Omental fat pad (tissue), 3 donors: ENCODE measurements at regions not wholly inside any gene's neighbourhood (a gene's known extent, or its start where the extent isn't known, plus 50 kb on each side); places are given as distances from the start of the nearest gene placed in this dataset.

Experiments
- ATAC-seq: fragments of 150-250 bp; one replicate; pipeline ENCODE4 v1.9.1; 2016; ENCODE audit warnings: mild to moderate bottlenecking, moderate library complexity; ENCODE audit not compliant: low FRiP score
- DNase-seq: peaks from one replicate; pipeline ENCODE4 v3.0.0-alpha.2; 2019; ENCODE audit warnings: low spot score
- TF ChIP-seq, protein P1 (sequence below), 3 donors: fragments of 450-650 bp; IDR thresholded peaks; one replicate each; pipeline ENCODE4 v1.5.1; 2016 to 2017; ENCODE audit warnings: antibody characterized with exemption in 3 of 3, mild to moderate bottlenecking in 3 of 3, moderate library complexity in 2 of 3

DNA sequence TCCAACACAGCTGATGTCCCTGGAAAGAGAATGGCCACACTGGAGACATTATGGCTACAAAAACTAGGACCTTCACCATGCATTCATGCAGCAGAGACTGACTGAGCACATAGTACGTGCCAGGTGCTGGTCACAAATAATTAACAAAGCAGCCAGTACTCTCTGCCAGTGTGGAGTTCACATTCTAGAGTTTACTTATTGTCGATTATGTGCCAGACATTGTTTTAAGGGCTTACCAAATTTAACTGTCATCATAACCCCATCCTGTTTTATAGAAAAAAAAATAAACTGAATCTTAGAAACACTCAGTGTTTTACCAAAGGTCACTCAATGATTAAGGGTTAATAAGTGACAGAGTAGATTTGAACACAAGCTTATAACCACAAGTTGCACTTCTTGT, 143.3 kb downstream of the RRAGC start:
- DNase-seq = no peak
- TF ChIP-seq, protein P1, sequence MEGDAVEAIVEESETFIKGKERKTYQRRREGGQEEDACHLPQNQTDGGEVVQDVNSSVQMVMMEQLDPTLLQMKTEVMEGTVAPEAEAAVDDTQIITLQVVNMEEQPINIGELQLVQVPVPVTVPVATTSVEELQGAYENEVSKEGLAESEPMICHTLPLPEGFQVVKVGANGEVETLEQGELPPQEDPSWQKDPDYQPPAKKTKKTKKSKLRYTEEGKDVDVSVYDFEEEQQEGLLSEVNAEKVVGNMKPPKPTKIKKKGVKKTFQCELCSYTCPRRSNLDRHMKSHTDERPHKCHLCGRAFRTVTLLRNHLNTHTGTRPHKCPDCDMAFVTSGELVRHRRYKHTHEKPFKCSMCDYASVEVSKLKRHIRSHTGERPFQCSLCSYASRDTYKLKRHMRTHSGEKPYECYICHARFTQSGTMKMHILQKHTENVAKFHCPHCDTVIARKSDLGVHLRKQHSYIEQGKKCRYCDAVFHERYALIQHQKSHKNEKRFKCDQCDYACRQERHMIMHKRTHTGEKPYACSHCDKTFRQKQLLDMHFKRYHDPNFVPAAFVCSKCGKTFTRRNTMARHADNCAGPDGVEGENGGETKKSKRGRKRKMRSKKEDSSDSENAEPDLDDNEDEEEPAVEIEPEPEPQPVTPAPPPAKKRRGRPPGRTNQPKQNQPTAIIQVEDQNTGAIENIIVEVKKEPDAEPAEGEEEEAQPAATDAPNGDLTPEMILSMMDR (IDR thresholded peaks at IDR 0.05) = no peak
- ATAC-seq = no peak

DNA sequence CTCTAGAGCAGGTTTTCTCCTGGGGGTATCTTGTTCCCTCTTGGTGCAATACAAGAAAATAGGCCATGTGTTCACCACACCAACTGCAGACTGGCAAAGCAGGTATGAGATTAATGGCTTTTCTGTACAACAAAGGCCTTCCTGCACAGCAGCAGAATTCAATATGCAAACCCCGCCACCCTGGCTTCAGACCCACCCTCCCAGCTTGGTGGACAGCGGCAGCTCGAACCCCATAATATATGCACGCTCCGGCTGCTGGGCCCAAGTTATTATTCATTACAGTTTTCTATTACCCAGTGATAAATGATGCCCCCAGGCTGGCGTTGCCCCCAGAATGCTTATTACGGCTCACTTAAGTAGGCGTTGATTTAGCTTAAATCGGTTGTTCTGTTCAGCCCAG, 144.2 kb downstream of the RRAGC start:
- ATAC-seq (no peak), DNase-seq (no peak)
- TF ChIP-seq, protein P1 (IDR thresholded peaks at IDR 0.05) = no peak

DNA sequence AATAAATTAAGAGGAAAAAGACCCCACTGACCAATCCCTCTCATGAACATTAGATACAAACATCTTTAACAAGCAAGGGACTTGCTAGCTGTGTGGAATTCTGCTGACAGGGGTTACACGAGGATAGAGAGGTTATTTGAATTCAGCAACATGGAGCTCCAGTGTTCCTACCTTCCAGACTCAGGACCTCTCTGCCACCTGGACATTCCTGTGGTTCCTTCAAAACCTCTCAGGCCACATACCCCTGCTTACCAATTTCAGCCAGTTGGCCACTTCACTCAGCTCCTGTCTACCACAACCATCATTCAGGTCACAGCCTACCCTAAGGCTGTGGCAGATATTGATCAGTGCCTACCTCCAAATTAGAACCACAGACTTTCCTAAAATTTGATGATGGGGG, 147.5 kb downstream of the RRAGC start:
- TF ChIP-seq, protein P1 (IDR thresholded peaks at IDR 0.05) = no peak
- ATAC-seq (no peak), DNase-seq (no peak)

DNA sequence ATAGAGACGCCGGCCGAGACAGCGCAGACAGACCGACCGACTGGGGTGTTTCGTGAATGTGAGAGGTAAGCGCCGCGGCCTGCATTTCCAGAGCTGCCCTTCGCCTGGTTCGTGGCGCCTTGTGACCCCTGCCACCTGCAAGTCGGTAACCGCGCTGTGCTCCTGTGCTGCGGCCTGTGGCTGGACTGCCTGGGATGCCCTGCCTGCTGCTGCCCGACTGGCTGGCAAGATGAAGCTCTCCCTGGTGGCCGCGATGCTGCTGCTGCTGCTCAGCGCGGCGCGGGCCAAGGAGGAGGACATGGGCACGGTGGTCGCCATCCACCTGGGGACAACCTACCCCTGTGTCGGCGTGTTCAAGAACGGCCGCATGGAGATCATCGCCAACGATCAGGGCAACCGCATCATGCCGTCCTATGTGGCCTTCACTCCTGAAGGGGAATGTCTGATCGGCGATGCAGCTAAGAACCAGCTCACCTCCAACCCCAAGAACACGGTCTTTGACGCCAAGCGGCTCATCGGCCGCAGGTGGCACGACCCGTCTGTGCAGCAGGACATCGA, 150.8 kb downstream of the RRAGC start:
- ATAC-seq (no peak), DNase-seq (no peak)
- TF ChIP-seq, protein P1 (IDR thresholded peaks at IDR 0.05) = no peak

DNA sequence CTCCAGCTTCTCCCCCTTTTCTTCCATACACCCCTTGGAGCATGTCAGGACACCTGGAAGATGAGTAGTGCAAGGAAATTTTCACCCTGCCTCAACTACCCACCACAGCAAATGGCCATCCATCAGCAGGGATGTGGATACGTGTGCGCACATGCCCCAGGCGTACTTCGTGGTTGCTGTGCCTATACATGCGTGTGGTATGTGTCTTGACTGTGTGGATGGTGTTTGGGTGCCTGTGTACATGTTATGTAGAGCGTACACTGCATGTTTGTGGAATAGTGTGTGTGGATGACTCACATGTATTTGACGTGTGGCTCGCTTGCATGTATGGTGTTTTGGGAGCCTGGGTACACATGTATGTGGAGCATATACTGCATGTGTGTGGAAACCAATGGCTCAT, 158.5 kb downstream of the RRAGC start:
- no peak for DNase-seq
- TF ChIP-seq, protein P1 (IDR thresholded peaks at IDR 0.05) = no peak
- no peak for ATAC-seq

DNA sequence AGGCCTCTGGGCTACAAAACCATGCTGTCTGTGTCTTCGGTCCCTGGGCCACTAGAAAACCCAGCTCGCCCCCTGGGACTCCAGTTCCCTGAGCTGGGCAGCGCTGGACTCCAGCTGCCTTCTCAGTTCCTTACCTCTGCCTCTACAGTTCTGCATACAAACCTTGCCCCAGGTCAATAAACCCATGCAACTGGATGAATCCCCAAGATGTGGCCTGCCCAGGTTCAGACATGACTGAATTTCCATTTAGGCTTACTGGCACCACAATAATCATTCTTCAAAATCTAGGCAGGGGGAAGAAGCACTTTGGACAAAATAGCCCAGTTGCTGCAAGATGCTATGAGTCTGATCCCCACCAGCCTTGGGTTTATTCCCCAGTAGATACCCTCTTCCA, 159.5 kb downstream of the RRAGC start:
- DNase-seq (no peak), ATAC-seq (no peak)
- TF ChIP-seq, protein P1 (IDR thresholded peaks at IDR 0.05) = no peak

DNA sequence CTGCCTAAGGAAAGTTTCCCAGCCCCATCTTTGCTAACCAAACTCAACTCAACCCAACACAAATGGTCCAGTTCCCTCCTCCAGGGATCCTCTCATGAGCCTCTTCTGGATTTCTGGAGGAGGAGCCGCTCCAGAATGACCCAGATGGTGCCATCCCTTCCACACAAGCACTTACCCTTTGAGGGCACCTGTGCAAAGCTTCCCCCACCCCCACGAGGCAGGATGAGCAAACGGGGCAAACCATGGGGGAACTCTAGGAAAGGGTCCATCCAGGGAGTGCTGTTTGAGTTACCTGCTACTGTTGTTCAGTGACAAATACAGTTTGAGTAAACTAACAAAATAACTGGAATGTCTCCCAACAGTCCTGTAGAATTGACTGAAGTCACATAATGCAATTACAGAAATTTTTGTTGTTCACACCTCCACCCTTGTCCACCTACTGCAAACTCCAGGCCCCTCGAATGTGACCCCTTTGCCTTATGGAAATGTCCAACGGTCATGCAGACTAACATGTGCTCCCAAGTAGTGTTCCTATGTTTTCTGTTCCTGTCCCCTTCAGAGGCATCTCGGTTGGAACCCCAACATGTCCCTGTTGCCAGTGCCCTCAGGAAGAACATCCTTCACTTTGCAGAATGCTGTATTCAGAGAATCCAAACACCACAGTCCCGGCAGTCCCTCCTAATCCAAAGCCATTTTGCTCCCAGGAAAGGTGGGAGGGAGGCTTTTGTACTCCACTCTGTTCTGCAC, 160.1 kb downstream of the RRAGC start:
- ATAC-seq = no peak
- DNase-seq = no peak
- TF ChIP-seq, protein P1 (IDR thresholded peaks at IDR 0.05) = no peak
